ENCODE measurements at regions not wholly inside any gene's neighbourhood (a gene's known extent, or its start where the extent isn't known, plus 50 kb on each side); places are given as distances from the start of the nearest gene placed in this dataset.

DNA sequence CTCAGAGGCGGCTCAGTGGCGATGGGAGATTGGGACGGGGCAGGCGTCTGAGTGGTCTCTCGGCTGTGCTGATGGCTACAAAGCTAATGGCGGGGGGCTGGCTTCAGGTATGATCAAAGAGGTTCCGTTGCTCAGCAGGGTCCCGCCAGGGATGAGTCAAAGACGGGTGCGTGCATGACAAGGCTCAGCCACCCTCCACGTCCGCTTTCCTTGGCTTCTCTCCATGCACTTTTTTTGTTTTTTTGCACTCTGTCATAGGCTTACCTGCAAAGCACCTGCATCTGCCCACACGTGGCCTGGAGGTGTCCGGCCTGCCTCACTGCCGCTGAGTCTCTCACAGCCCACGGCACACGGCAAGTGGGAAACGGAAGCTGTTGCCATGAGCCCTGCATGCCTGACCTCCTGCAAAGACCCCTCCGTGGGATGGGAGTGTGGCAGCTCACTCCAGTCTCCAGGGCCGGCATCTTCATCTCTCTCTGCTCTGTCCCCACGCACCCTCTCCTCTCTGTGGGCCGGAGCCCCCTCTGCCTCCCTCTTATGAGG is 85.5 kb upstream of the ZNF469 start:
- no peak overlapping the region for H3K27ac ChIP-seq (ENCODE audit: low read depth, low read length)

DNA sequence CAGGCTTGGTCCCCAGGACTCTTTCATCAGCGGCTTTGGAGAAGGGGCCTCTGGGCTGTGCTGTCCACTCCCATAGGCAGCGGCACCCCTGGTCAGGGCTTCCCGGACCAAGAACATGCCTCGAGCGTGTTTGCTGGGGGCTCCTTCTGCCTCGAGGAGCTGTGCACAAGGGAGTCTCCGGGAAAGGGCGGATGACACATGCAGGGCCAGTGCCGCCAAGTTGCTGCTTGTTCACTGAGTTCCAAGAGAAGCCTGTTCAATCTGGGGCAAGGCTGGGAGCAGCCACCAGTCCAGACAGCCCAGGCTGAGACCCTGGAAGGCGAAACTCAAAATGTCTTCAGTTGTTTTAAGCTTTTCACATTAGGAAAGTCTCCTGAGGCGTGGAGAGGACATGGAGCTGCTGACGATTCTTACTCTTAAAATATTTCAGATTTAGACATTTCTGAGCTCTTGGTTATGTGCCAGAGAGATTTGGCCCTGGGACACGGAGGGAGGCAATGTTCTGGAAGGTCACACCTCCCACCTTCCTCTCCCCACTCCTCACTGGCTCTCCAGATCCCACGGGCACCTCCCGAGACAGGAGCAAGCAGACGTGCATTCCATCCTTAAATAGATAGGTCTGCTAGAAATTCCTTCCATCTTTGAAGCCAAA is 84.5 kb upstream of the ZNF469 start:
- Histone ChIP-seq H3K9ac (ENCODE audit: low read depth in 1 of 3, low read length in 3 of 3) (no peak overlapping the region), H3K4me3 (ENCODE audit: low read length in 3 of 3) (no peak overlapping the region), H3K9me3 (ENCODE audit: control insufficient read depth in 3 of 3, low read length in 3 of 3) (no peaks in the 10 kb centered on the region), H3K4me1 (ENCODE audit: control insufficient read depth in 3 of 3, insufficient read depth in 3 of 3, low read length in 3 of 3) (no peaks in the 10 kb centered on the region), H3K27ac (ENCODE audit: low read depth, low read length) (no peak overlapping the region), H3K36me3 (ENCODE audit: control insufficient read depth in 3 of 3, insufficient read depth in 3 of 3, low read length in 3 of 3) (no peaks in the 10 kb centered on the region), H3K27me3 (ENCODE audit: control insufficient read depth in 3 of 3, insufficient read depth in 3 of 3, low read length in 3 of 3) (peaks cover 29 to 56% (median 35%) of the 10 kb centered on the region in 3 donors)

More for the DNA sequence above, 85.5 kb upstream of the ZNF469 start:
- Histone ChIP-seq H3K4me1 (ENCODE audit: control insufficient read depth in 3 of 3, insufficient read depth in 3 of 3, low read length in 3 of 3) (no peaks in the 10 kb centered on the region), H3K4me3 (ENCODE audit: low read length in 3 of 3) (no peak overlapping the region), H3K9me3 (ENCODE audit: control insufficient read depth in 3 of 3, low read length in 3 of 3) (no peaks in the 10 kb centered on the region), H3K9ac (ENCODE audit: low read depth in 1 of 3, low read length in 3 of 3) (no peak overlapping the region), H3K27me3 (ENCODE audit: control insufficient read depth in 3 of 3, insufficient read depth in 3 of 3, low read length in 3 of 3) (peaks cover 21 to 48% (median 35%) of the 10 kb centered on the region in 3 donors), H3K36me3 (ENCODE audit: control insufficient read depth in 3 of 3, insufficient read depth in 3 of 3, low read length in 3 of 3) (no peaks in the 10 kb centered on the region)

DNA sequence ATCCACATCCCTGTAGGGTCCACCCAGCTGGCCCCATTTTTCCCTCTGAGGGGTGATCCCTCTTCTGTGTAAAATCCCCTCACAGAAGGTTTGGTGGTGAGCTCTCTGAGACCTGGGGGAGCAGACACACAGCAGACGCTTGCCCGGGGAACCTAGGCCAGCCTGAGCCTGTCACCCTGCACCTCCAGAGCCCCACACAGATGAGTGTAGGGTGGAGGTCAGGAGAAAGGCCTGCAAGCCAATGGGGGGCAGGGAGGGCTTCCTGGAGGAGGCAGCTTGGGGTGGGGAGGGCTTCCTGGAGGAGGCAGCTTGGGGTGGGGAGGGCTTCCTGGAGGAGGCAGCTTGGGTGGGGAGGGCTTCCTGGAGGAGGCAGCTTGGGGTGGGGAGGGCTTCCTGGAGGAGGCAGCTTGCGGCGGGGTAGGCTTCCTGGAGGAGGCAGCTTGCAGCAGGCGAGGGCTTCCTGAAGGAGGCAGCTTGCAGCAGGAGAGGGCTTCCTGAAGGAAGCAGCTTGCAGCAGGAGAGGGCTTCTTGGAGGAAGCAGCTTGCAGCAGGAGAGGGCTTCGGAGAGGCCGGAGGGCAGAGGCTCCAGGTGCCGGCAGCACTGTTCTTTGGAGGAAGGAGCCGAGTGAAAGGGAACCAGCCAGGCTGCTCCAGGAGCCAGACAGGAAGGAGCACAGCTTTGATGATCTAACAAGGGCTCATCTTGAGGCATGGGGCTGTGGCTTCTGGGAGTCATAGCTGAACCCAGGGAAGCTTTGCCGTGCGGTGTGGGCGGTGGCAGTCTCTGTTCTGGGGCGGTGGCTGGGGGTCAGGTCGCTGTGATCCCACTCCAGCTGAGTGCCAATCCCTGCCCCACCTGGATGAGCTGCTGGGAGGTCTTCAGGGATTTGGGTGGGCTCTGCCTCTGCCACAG is 83.7 kb upstream of the ZNF469 start:
- Histone ChIP-seq H3K9ac (ENCODE audit: low read depth in 1 of 3, low read length in 3 of 3) (no peak overlapping the region), H3K27me3 (ENCODE audit: control insufficient read depth in 3 of 3, insufficient read depth in 3 of 3, low read length in 3 of 3) (peaks cover 33 to 63% (median 38%) of the 10 kb centered on the region in 3 donors), H3K27ac (ENCODE audit: low read depth, low read length) (no peak overlapping the region), H3K9me3 (ENCODE audit: control insufficient read depth in 3 of 3, low read length in 3 of 3) (no peaks in the 10 kb centered on the region), H3K4me3 (ENCODE audit: low read length in 3 of 3) (no peak overlapping the region), H3K36me3 (ENCODE audit: control insufficient read depth in 3 of 3, insufficient read depth in 3 of 3, low read length in 3 of 3) (no peaks in the 10 kb centered on the region), H3K4me1 (ENCODE audit: control insufficient read depth in 3 of 3, insufficient read depth in 3 of 3, low read length in 3 of 3) (peaks cover 5 to 6% (median 5%) of the 10 kb centered on the region in 3 donors)

DNA sequence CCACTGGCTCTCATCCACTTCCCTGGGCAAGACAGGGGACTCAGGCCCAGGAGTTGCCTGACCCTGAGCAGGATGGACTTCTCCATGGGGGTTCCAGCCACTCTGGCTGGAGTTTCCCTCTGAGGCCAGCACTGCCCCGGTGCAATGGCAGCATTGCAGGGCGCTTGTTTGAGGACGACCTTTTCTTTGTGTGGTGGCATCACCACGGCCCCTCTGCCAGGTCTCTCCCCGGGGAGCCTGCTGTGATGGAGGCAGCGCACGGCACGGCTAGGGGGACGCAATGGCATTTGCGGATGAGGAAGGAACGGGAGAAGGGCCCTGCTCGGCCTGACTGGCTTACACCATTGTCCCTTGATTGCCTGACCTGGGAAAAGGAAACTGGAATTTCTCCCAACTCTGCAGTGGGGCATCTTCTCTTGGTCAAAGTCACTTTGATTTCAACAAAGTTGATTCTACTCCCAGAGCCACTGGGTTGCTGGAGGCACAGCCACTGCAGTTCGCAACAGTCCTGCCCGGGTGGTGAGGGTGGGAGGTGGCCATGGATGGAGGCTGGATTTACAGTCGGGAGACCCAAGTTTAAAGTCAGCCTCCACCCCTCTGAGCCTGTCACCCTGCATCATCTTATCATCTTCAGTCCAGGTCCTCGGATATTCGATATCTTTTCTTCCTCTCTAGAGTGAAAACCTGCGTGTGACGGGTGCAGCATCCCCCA is 82.9 kb upstream of the ZNF469 start:
- H3K4me1 ChIP-seq (ENCODE audit: control insufficient read depth in 3 of 3, insufficient read depth in 3 of 3, low read length in 3 of 3): peaks cover 11 to 14% (median 13%) of the 10 kb centered on the region in 3 donors
- H3K27ac ChIP-seq (ENCODE audit: low read depth, low read length): no peak overlapping the region
- H3K9ac ChIP-seq (ENCODE audit: low read depth in 1 of 3, low read length in 3 of 3): no peak overlapping the region
- no peak overlapping the region for H3K4me3 ChIP-seq (ENCODE audit: low read length in 3 of 3)
- H3K27me3 ChIP-seq (ENCODE audit: control insufficient read depth in 3 of 3, insufficient read depth in 3 of 3, low read length in 3 of 3): peaks cover 30 to 68% (median 37%) of the 10 kb centered on the region in 3 donors
- no peaks in the 10 kb centered on the region for H3K36me3 ChIP-seq (ENCODE audit: control insufficient read depth in 3 of 3, insufficient read depth in 3 of 3, low read length in 3 of 3)
- no peaks in the 10 kb centered on the region for H3K9me3 ChIP-seq (ENCODE audit: control insufficient read depth in 3 of 3, low read length in 3 of 3)

DNA sequence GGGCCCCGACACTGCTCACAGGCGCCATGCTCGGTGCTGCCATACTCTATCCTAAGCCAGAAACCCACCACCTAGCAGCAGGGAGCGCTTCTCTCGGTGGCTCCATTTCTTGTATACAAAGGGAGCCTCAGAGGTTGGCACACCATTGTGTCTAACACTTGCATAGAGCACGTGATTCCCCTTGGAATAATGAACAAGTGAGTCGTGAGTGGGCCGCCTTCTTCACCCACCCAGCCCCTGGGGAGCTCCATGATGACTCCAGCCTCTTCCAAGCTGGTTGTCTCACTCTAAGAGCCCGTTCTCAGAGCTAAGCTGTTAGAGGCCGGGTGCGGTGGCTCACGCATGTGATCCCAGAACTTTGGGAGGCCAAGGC is 82.3 kb upstream of the ZNF469 start:
- H3K27me3 ChIP-seq (ENCODE audit: control insufficient read depth in 3 of 3, insufficient read depth in 3 of 3, low read length in 3 of 3): peaks cover 33 to 73% (median 40%) of the 10 kb centered on the region in 3 donors
- no peak overlapping the region for H3K4me3 ChIP-seq (ENCODE audit: low read length in 3 of 3)
- H3K9ac ChIP-seq (ENCODE audit: low read depth in 1 of 3, low read length in 3 of 3): no peak overlapping the region
- no peaks in the 10 kb centered on the region for H3K9me3 ChIP-seq (ENCODE audit: control insufficient read depth in 3 of 3, low read length in 3 of 3)
- peaks cover 17 to 19% (median 18%) of the 10 kb centered on the region in 3 donors for H3K4me1 ChIP-seq (ENCODE audit: control insufficient read depth in 3 of 3, insufficient read depth in 3 of 3, low read length in 3 of 3)
- H3K36me3 ChIP-seq (ENCODE audit: control insufficient read depth in 3 of 3, insufficient read depth in 3 of 3, low read length in 3 of 3): no peaks in the 10 kb centered on the region
- no peak overlapping the region for H3K27ac ChIP-seq (ENCODE audit: low read depth, low read length)

DNA sequence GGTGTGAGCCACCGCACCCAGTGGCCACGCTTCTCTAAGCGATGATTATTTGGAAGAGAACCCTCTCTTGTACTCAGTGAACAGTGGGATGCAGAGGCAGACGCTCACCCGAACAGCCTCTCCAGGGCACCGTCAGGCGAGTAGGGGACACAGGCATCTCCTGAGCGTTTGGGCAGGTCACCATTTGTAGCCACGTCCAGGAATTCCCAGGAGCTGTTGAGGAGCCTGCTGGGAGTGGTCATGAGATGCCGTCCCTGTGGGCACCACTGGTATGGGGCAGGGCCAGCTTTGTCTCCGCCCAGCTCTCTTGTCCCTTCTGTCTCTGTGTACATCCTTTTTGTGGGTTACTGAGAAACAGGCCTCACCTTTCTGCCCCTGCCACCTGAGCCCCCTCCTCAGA is 81.3 kb upstream of the ZNF469 start:
- peaks cover 33 to 70% (median 35%) of the 10 kb centered on the region in 3 donors for H3K27me3 ChIP-seq (ENCODE audit: control insufficient read depth in 3 of 3, insufficient read depth in 3 of 3, low read length in 3 of 3)
- H3K36me3 ChIP-seq (ENCODE audit: control insufficient read depth in 3 of 3, insufficient read depth in 3 of 3, low read length in 3 of 3): no peaks in the 10 kb centered on the region
- no peak overlapping the region for H3K4me3 ChIP-seq (ENCODE audit: low read length in 3 of 3)
- no peak overlapping the region for H3K27ac ChIP-seq (ENCODE audit: low read depth, low read length)
- no peaks in the 10 kb centered on the region for H3K9me3 ChIP-seq (ENCODE audit: control insufficient read depth in 3 of 3, low read length in 3 of 3)
- H3K4me1 ChIP-seq (ENCODE audit: control insufficient read depth in 3 of 3, insufficient read depth in 3 of 3, low read length in 3 of 3): peaks cover 27 to 29% (median 28%) of the 10 kb centered on the region in 3 donors
- H3K9ac ChIP-seq (ENCODE audit: low read depth in 1 of 3, low read length in 3 of 3): no peak overlapping the region

DNA sequence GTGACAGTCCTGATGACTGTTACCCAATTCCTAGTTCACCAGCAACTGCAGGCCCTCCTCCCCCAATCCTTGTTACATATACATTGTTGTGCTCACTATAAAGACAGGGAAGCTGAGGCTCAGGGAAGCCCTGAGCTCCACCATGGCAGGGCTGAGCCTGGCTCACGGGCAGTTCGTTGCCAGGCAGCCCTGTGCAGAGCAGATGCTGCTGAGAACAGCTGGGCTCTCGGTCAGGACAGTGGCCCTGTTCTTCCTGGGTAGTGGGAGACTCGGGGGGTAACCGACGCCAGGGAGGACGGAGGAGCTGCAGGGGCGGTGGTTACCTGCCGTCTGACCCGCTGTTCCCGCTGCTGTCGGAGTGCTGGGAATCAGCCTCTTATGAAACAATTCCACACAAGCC is 80.9 kb upstream of the ZNF469 start:
- Histone ChIP-seq H3K9me3 (ENCODE audit: control insufficient read depth in 3 of 3, low read length in 3 of 3) (no peaks in the 10 kb centered on the region), H3K9ac (ENCODE audit: low read depth in 1 of 3, low read length in 3 of 3) (no peak overlapping the region), H3K4me3 (ENCODE audit: low read length in 3 of 3) (no peak overlapping the region), H3K27ac (ENCODE audit: low read depth, low read length) (no peak overlapping the region), H3K4me1 (ENCODE audit: control insufficient read depth in 3 of 3, insufficient read depth in 3 of 3, low read length in 3 of 3) (peaks cover 31 to 34% (median 33%) of the 10 kb centered on the region in 3 donors), H3K36me3 (ENCODE audit: control insufficient read depth in 3 of 3, insufficient read depth in 3 of 3, low read length in 3 of 3) (no peaks in the 10 kb centered on the region), H3K27me3 (ENCODE audit: control insufficient read depth in 3 of 3, insufficient read depth in 3 of 3, low read length in 3 of 3) (peaks cover 29 to 66% (median 30%) of the 10 kb centered on the region in 3 donors)

DNA sequence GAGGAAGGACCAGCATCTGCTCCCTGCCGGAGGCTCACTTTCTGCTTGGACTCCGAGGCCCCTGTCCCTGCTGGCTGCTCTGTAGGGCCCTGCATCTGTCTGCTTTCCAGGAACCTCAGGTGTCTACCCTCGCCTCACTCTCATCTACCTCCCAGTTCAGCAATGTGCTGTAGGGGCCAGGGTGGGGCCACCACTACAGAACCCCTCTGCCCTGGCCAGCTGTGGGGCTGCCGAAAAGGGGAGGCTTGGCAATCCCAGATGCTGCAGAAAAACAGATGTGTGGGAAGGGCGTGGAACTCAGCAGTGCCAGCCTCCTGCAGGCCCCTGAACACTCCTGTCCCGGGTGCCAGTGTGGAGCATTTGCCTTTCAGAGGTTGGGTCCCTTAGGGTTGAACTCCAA is 80.1 kb upstream of the ZNF469 start:
- Histone ChIP-seq H3K9me3 (ENCODE audit: control insufficient read depth in 3 of 3, low read length in 3 of 3) (no peaks in the 10 kb centered on the region), H3K36me3 (ENCODE audit: control insufficient read depth in 3 of 3, insufficient read depth in 3 of 3, low read length in 3 of 3) (no peaks in the 10 kb centered on the region), H3K4me3 (ENCODE audit: low read length in 3 of 3) (no peak overlapping the region), H3K9ac (ENCODE audit: low read depth in 1 of 3, low read length in 3 of 3) (no peak overlapping the region), H3K27me3 (ENCODE audit: control insufficient read depth in 3 of 3, insufficient read depth in 3 of 3, low read length in 3 of 3) (peaks cover 22 to 58% (median 23%) of the 10 kb centered on the region in 3 donors), H3K27ac (ENCODE audit: low read depth, low read length) (no peak overlapping the region), H3K4me1 (ENCODE audit: control insufficient read depth in 3 of 3, insufficient read depth in 3 of 3, low read length in 3 of 3) (peaks cover 36 to 41% (median 38%) of the 10 kb centered on the region in 3 donors)

DNA sequence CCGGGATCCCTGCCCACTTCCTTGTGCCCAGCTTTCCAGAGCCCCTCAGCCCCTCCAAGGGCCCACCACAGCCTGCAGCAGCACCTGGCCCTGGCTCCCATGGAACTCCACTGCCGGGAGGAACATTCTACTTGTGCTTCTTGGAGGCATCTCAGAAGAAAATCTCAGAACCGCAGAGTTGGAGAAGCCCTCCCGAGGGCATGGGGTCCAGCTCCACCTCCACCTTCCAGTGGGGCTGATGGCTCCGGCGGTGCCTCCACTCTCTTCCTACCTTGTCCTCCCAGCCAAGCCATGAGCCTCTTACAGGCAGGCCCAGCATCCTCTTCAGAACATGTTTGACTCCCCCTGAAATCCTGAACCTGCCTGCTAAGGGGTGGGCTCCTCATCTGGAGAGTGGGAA is 79.4 kb upstream of the ZNF469 start:
- no peaks in the 10 kb centered on the region for H3K36me3 ChIP-seq (ENCODE audit: control insufficient read depth in 3 of 3, insufficient read depth in 3 of 3, low read length in 3 of 3)
- H3K4me1 ChIP-seq (ENCODE audit: control insufficient read depth in 3 of 3, insufficient read depth in 3 of 3, low read length in 3 of 3): peaks cover 36 to 41% (median 40%) of the 10 kb centered on the region in 3 donors
- H3K27ac ChIP-seq (ENCODE audit: low read depth, low read length): peak overlapping the region; percentile 19
- no peak overlapping the region for H3K9ac ChIP-seq (ENCODE audit: low read depth in 1 of 3, low read length in 3 of 3)
- H3K4me3 ChIP-seq (ENCODE audit: low read length in 3 of 3): no peak overlapping the region
- peaks cover 17 to 51% (median 23%) of the 10 kb centered on the region in 3 donors for H3K27me3 ChIP-seq (ENCODE audit: control insufficient read depth in 3 of 3, insufficient read depth in 3 of 3, low read length in 3 of 3)
- H3K9me3 ChIP-seq (ENCODE audit: control insufficient read depth in 3 of 3, low read length in 3 of 3): no peaks in the 10 kb centered on the region

Data from skeletal muscle tissue (tissue), 3 donors.